ENCODE measurements at regions not wholly inside any gene's neighbourhood (a gene's known extent, or its start where the extent isn't known, plus 50 kb on each side); places are given as distances from the start of the nearest gene placed in this dataset.

GRCh38 chr2:16559278-16560067 lies 106.2 kb downstream of the CYRIA start:
- TF ChIP-seq CTCF (IDR thresholded peaks at IDR 0.05) (peak in 1 of 3 experiments; percentile 10), POLR2AphosphoS5 (IDR thresholded peaks at IDR 0.05; ENCODE audit: insufficient read depth in 1 of 2, low read depth in 1 of 2) (peak; percentile 59 to 60), POLR2A (IDR thresholded peaks at IDR 0.05) (no peak)
